HG02938 (cell line): ENCODE measurements at regions not wholly inside any gene's neighbourhood (a gene's known extent, or its start where the extent isn't known, plus 50 kb on each side); places are given as distances from the start of the nearest gene placed in this dataset.

ENCODE experiments used
- ATAC-seq: cut with Tn5 transposase; IDR thresholded peaks from one replicate; pipeline ENCODE4 v1.9.1; 2021; ENCODE audit warnings: mild to moderate bottlenecking, moderate library complexity; ENCODE audit not compliant: unreplicated experiment

- no peak for ATAC-seq
Measured at GRCh38 chr20:57803508-57804005, 93.7 kb upstream of the PMEPA1 start.

GRCh38 chr20:57802765-57803507 is 93.1 kb upstream of the PMEPA1 start:
- ATAC-seq, result no peak

- no peak for ATAC-seq
Measured at GRCh38 chr20:57801581-57801980, 91.8 kb upstream of the PMEPA1 start.

- no peak for ATAC-seq
Measured at GRCh38 chr20:57800791-57801430, 91.1 kb upstream of the PMEPA1 start.

GRCh38 chr20:57797401-57797800 is 87.6 kb upstream of the PMEPA1 start:
- no peak for ATAC-seq

GRCh38 chr20:57795977-57796560 is 86.3 kb upstream of the PMEPA1 start:
- ATAC-seq, result no peak

DNA sequence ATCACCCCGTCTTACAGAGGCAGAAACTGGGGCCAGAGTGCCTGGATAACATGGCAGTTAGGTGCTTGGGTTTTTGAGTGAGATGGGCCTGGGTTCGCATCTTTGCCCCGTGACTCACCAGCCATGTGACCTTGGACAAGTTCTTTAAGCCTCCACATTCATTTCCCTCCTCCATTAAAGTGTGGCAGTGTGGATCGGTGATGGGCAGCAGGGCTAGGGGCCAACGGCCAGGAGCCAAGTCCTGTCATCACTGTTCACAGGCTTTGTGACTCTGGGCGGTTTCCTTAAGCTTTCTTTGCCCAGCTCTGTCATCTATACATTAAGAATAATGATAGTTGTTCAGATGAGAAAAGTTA is 85.5 kb upstream of the PMEPA1 start:
- ATAC-seq, result no peak

DNA sequence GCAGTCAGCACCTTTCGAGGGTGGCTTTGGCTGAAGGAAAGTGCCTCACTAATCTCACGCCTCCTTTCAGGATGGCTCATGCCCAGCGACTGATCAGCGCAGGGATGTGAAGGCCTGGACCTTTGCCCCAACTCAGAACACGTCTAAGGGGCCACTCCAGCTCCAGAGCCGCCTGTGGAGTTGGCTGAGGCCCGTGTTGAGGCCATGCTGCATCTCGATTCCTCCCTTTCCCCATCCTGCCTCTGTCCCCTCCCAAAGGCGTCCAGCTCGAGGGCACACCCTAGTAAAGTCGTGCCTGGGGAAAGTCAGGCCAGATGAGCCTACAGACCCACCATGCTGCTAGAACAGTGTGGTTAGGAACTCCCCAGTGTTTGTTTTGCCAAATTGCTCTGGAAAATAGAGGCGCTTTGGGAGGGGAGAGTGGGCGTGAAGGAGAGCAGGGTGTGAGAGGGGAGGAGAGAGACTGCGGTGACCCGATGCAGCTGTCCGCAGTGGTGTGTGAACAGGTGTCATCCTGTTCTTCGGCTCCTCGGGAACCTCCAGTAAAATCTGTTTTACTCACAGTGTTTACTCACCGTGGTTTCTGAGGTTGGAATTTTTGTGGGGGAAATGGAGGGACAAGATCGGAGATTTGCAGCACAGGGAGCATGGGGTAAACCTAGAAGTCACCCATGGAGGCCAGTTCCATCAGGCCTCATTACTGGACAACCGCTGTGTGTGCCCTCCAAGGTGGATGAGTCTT is 85.0 kb upstream of the PMEPA1 start:
- no peak for ATAC-seq

DNA sequence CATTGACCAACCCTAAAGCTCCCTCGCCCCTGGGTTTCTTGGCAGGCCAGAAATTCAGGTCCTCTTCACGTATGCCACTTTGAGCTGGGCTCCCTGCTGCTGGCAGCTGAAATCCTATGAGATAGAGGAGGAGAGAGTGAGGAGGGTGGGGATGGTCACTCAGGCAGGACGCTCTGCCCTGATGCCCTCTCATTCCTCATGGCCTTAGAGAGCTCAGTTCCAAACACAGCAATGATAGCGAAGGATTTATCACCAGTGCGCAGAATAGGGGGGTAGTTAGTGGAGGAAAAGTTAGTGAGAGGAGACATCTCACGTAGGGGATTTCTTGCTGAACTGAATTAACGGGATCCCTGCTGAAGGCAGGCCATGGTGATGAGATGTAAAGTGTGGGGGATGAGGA is 84.2 kb upstream of the PMEPA1 start:
- ATAC-seq, result no peak

DNA sequence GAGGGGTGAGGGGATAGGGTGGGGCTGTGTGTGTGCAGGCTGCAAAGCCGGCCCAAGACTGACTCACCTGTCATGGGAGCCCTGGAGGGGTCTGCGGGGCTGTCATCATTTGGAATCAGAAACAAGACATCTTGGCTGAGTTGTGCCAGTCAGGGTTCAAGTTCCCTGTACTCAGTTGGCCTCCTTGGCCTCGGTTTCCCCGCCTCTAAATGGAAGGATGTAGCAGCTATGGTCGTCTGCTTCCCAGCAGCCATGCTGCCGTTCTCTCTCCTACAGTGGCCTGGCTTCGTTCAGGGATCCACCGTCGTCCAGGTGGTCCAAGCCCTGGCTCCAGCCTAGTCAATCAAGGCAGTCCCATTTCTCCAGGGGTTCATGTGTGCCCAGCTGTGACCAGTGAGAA is 83.6 kb upstream of the PMEPA1 start:
- ATAC-seq, result no peak

DNA sequence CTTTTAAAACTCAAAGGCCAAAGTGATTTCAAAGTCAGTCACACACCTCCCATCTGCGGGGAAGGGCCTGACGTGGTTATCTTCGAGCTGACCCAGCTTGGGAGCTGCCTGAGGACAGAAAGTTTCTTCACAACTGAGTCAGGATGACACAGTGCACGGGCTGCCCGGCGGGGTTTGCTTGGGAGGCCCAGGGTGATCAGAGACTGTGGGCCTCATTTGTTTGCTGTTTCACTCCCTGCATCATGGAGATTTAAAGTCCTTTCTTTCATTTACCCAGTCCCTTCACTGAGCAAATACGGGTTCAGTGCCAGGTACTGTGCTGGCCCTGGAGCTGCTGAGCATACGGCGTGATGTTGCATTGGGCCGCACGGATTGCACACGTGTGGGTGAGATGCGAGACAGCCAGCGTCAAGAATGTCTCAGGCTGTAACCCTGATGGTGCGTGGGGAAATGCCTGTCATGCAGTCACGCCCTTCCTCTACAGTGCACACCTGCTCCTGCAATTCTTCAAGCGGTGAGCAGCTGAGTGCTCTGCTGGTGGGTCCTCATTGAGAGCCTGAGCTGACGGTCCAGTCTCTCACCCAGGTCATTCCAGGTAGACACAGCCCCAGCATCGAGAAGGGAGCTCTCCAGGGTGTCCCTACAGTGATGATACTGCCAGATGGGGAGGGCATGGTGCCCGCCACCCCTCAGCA is 82.7 kb upstream of the PMEPA1 start:
- no peak for ATAC-seq

GRCh38 chr20:57791966-57792365 is 82.2 kb upstream of the PMEPA1 start:
- no peak for ATAC-seq

- ATAC-seq, result no peak
Measured at GRCh38 chr20:57791178-57791962, 81.6 kb upstream of the PMEPA1 start.

DNA sequence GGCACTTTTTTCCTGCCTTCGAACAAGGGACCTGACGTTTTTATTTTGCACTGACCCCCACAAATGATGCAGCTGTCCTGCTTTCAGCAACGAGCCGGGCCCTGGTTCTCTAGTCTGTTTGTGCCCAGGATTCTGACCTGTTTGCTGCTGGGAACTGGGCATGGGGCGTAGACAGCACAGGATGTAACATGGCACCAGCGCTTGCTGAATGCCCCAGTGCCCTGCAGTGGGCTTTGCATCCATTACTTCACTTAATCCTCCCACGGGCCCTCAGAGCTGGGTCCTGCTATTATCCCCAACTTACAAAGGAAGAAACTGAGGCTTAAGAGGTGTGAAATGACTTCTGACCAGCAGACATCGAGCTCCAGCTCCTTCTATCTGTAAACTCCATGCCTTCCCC is 80.4 kb upstream of the PMEPA1 start:
- no peak for ATAC-seq

DNA sequence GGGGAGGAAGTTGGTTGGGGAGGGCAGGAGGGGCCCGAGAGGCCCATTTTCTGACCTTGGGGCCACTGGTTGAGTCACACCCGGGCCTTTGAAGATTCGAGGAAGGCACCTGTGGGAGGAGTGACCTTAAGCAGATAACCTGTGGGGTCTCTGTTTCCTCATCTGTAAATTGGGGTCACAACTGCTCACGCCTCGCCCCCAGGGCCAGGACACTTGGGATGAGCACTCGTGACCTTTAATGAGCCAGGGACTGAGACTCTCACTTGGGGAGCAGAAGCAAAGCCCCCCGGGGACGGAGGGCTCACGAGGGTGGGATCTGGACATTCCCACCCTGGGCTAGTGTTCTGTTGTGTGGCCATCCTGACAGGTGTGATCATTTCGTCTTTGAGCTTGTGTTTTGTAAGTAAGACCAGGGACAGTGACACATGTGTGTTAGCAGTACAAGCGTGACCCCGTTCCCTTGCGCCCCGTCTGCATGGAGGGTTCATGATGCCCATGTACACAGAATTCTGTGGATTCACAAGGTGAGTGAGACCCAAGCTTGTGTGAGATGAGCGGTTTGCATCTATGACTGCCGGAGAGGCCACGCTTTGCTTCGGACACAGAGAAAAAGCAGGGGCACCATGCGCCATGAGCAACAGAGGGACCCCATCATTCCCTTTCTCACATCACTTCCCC is 79.3 kb upstream of the PMEPA1 start:
- ATAC-seq, result no peak

GRCh38 chr20:57787990-57788781 is 78.4 kb upstream of the PMEPA1 start:
- ATAC-seq, result no peak

DNA sequence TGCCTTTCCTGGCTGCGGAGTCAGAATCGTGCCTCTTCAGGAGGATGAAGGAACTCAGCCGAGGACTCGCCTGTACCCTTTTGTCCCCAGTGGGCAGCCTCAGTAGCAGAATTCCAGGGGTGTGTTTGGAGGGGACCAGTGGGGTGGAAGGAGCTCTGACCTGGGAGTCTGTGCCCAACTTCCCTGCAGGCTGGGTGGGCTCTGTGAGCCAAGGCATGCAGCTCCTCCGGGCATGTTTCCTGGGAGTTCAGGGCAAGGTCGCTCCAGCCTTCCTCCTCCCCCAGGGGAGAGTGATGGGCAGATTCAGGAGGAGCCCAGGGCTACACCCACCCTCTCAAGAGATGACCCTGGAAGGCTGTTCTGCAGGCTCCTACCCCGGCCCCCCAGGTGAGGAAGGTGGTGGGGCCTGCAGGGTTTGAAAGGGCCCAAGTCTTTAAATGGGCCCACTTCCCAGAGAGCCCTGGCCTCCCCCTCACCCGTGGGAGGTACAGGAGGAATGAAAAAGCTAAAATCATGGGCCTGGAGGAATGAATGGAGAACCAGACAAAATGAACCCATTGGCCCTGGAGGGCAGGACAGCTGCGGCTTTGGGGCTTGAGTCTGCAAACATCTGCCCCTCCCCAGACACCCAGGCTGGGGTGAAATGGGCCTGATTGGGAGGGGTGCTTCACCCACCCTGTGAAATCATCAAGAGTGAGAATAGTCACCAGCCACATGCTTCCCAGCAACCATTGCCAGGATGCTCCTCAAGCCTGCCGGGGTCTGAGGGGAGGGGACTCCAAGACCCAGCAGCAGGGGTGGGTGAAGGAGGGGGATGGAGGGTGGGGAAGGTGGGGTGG is 77.6 kb upstream of the PMEPA1 start:
- ATAC-seq, result no peak
